CD1c-positive myeloid dendritic cell (primary cell): ENCODE measurements at regions not wholly inside any gene's neighbourhood (a gene's known extent, or its start where the extent isn't known, plus 50 kb on each side); places are given as distances from the start of the nearest gene placed in this dataset.

Source experiments
- DNase-seq: peaks from one replicate; pipeline ENCODE4 v3.0.0-alpha.2; 2016; ENCODE audit errors: extremely low spot score

- no peak for DNase-seq
Observed at GRCh38 chr3:31048143-31048542, 153.7 kb upstream of the GADL1 start.

GRCh38 chr3:31050296-31050695 lies 155.8 kb upstream of the GADL1 start:
- no peak for DNase-seq

DNA sequence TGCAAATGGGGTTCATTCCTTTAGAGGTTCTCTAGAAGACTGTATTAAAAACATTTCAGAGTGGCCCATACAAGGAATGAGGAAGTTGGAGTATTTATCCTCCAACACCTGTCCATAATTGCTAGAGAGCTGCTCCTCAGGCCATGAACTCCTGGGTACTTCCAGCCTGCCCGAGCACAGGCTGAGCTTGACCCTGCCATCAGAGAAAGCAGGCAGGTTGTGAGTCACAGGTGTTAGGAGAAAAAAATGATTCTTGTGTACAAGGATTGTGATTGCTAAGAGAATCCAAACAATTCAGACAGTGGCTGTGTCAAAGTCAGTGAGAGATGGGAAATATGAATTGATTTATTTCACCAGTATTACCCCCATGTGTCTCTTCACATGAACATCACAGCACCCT lies 156.8 kb upstream of the GADL1 start:
- DNase-seq, result no peak

DNA sequence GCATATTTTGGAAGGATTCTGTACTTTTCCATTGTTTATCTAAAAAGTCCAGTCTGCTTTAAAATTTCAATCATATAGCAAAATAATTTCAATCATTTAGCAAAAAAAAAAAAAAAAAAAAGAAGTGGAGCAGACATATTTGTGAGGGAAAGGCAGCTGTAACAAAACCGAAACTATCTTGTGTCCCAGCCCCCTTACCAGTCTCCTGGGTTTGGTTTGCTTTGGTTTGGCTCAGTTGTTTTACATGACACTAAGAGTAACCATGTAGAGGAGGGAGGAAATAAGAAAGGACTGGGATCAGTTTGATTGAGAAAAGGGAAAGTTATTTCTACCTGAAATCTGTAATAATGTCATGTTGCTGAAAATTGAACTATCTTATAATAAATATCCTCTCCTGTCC lies 158.8 kb upstream of the GADL1 start:
- no peak for DNase-seq

DNA sequence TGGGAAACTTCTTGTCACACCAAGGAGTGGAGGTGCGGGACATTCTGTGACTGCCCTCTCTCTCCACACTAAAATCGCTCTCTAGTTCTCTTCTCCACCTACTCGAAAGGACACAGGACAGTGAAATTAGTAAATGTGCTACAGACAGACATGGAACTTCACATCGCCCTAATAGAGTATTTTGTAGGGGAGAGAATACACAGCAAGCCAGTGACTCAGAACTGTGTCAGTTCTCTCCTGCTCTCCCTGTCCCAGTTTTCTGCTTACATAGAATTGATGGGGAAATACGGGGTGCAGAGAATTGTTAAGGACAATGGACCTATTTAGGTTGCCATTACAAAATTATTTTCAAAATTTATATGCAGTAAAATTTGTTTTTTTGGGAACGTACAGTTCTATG lies 159.6 kb upstream of the GADL1 start:
- no peak for DNase-seq

- no peak for DNase-seq
Observed at GRCh38 chr3:31055757-31056156, 161.3 kb upstream of the GADL1 start.

- no peak for DNase-seq
Observed at GRCh38 chr3:31057891-31058290, 163.4 kb upstream of the GADL1 start.

GRCh38 chr3:31064021-31064420 lies 169.6 kb upstream of the GADL1 start:
- no peak for DNase-seq

DNA sequence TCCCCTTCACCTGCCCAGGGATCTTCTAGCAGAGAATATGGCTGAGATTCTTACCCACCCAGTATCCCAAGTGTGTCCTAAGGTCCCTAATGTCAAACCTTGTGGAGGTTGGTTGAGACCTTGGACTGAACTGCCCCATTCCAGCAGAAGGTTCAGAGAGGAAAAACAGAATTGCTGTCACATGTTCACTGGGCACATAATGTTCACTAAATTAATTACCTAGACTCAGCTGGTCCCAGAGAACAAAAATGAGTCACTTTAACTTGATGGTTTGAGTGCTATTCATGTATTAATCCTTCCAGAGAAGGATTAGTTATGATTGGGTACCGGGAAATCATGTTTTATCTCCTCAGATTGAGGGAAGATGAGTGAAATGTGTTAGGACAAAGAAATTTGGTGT lies 171.3 kb upstream of the GADL1 start:
- DNase-seq, result no peak

GRCh38 chr3:31067004-31067403 lies 172.5 kb upstream of the GADL1 start:
- no peak for DNase-seq

DNA sequence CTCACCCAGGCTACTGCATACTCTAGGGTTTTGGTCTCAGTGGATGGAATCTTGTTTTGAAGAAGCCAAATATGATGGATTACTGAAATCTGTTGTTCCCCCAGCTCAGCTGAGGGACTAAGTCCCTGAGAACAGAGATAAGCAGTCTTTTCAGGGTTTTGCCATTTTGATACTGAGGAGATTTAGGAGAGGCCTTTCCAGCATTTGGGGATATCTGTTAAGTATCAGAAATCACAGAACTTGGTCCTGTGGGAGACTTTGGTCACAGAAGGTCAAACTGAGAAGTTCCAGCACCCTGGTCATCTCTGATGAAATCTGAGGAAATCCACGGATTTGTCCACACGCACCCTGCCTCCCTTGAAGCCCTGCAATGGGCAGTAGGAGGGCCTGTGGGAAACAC lies 181.0 kb upstream of the GADL1 start:
- DNase-seq, result no peak

DNA sequence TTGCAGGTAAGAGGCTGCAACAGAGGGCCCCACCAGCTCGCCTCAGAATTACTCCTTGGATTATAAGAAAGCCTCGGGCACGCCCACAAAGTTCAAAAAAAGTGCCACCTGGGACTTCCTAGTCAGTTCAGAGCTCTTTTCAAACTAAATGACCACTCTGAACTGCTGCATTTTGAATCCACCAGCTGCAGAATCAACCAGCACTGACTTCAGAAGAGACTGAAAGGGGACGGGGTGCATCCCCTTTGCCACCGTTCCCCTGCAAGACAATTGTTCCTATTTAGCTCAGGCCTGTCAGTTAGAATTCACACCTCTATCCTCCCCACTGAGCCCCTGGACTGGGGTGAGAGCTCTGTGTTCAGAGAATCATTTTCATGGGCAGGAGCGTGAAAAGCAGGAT lies 181.4 kb upstream of the GADL1 start:
- DNase-seq, result no peak

DNA sequence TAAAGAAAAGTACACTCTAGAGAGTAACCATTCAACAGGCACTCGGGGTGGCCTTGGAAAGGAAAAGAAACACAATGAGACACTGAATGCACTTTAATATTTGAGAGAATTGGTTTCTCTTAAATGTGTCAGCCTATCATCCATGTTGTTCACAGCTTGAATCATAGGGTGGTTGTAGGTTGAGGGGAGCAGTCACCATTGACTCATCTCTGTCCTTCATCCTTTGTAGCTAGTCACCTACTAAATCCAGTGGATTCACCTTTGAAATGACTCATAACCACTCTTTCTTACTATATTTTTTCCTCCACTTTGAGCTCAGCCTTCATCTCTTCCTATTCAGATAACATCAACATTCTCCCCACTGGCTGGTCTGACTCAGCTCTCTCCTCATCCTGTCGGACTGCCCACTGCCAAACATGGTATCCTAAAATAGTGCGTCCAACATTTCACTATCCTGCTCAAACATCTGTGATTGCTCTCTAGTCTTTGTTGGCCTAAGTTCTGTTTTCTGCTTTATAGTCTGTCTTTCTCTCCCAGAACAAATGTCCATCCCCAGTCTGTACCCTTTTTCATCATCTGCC lies 182.7 kb upstream of the GADL1 start:
- no peak for DNase-seq

DNA sequence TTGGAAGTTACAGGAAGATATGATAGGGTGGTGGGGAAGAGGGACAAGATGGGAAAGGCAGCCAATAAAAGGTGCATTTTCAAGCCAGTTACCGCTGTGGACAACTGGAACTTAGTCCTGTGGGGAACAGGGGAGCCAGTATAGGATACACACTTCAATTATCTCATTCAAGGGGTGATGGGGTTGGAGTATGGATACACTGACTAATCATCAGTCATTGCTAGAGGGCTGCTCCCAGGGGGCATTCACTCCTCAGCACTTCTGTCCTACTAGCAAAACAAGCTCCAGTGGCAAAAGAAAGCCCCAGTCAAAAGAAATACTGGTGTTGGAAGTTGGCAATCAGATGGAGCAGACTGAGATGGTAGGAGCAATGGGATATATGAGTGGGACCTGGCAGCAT lies 183.4 kb upstream of the GADL1 start:
- no peak for DNase-seq

- DNase-seq, result no peak
Observed at GRCh38 chr3:31079689-31080088, 185.2 kb upstream of the GADL1 start.

- no peak for DNase-seq
Observed at GRCh38 chr3:31081018-31081662, 186.7 kb upstream of the GADL1 start.

GRCh38 chr3:31086148-31086547 lies 191.7 kb upstream of the GADL1 start:
- no peak for DNase-seq

- no peak for DNase-seq
Observed at GRCh38 chr3:31086698-31087097, 192.2 kb upstream of the GADL1 start.

DNA sequence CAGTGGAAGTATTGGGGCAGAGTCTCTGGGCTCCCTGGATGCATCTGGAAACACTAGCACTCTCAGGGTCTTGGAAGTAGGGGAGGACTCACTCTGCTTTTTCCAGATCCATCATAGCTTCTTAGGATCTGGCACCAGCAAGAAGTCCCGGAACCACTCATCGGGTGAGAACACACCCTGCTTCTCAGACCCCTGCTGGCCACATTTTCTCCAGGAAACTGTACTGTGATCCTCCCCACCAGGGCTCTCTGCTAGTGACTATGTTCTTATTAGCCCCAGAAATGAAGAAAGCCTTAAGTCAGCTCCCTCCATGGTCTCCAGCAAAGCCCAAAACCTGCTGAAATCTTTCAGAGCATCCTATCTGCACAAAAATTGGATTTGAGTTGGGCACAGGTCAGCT lies 197.3 kb upstream of the GADL1 start:
- DNase-seq, result no peak

DNA sequence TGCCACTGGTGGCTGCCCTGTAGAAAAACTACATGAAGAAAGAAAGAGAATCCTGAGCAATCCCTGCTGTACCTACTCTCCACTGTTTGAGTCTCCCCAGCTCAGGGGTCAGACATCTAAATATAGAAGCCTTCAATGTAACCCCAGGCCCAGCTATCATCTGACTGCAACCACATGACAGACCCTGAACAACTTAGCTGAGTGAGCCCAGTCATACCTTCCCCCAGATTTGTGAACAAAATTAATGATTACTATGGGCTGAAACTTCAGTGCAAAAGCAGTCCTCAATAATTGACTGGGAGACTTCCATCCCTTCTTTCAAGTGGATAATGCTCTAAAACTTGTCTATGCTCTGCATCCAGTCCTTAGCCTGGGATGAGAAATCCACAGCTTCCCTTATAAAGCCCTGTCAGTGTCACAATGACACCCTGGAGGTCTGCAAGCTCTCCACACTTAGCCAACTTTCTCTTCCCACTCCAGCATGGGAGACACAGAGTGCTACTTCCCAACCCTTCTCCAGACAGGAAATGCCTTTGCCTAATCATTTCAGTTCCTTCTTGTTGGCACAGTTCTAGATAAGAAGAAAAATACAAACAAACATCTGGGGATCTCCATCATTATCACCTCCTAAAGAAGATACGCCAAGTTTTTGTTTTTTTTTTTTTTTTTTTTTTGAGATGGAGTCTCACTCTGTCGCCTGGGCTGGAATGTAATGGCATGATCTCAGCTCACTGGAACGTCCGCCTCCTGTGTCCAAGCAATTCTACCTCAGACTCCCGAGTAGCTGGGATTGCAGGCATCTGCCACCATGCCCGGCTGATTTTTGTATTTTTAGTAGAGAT lies 198.5 kb upstream of the GADL1 start:
- DNase-seq, result peak; percentile 61

GRCh38 chr3:31093606-31094005 lies 199.1 kb upstream of the GADL1 start:
- peak; percentile 39 for DNase-seq

DNA sequence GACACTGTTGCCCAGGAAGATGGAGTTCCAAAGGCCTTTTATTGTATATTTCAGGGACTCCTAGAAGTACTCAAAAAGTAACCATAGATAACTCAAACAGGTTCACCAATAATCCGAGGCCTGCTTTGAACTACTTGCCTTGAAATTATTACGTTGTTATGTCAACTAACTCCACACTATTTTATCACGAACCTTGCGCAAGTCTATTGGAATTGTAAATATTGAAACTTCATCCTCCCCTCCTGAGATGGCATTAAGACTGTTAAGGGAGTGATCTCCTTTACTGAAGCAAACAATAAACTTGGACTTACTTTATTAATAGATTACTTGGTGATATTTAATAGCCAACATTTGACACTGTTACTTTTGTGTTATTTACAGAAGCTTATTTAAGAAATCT lies 199.6 kb upstream of the GADL1 start:
- no peak for DNase-seq

DNA sequence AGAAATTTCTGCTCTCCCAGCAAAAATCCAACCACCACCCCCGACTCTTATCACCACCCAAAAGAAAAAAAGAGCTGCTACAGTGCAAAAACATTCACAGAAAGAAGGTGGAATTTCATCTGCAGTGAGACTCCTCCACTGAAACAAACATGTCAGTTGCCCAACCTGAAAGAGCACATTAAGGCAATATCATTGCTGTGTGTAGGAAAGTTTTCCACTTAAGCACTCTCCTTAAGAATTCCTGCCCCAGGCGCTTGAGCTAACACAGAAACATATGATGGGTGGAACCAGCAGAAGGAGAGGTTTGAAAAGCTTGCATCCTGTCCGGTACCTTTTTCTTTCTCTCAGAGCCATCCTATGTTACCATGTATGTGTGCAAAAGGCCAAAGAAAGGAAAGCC lies 200.8 kb upstream of the GADL1 start:
- no peak for DNase-seq
